Karpas-422 (cell line): ENCODE measurements at regions not wholly inside any gene's neighbourhood (a gene's known extent, or its start where the extent isn't known, plus 50 kb on each side); places are given as distances from the start of the nearest gene placed in this dataset.
A peak's percentile ranks its signal among the peaks of the same experiment; 100 is the strongest.
"Not testable (repeated sequence)": the region's sequence is repeated elsewhere in the genome, so short reads cannot be mapped to it uniquely, and the experiment has no call there.

Experiments used
- DNase-seq: peaks from one replicate; pipeline ENCODE4 v3.0.0-alpha.2; 2015
- H2AFZ ChIP-seq: fragments of 200-600 bp; sonication (generic); 2 replicates; pipeline ENCODE4 v1.6.1; 2014; ENCODE audit warnings: antibody characterized with exemption, low read length, mixed read lengths
- H3K27ac ChIP-seq: fragments of 200-600 bp; sonication (generic); 2 replicates; pipeline ENCODE4 v1.5.1; 2014; ENCODE audit warnings: mild to moderate bottlenecking, low read length, moderate library complexity
- H3K27me3 ChIP-seq: fragments of 200-600 bp; sonication (generic); 2 replicates; pipeline ENCODE4 v1.6.1; 2014; ENCODE audit warnings: low read length, mixed read lengths
- H3K36me3 ChIP-seq: fragments of 200-600 bp; sonication (generic); 2 replicates; pipeline ENCODE4 v1.6.1; 2014; ENCODE audit warnings: low read length, mixed read lengths; ENCODE audit not compliant: insufficient read depth
- H3K4me1 ChIP-seq: fragments of 200-600 bp; sonication (generic); 2 replicates; pipeline ENCODE4 v1.6.1; 2014; ENCODE audit warnings: mild to moderate bottlenecking, low read length, mixed read lengths
- H3K4me2 ChIP-seq: fragments of 200-600 bp; sonication (generic); 2 replicates; pipeline ENCODE4 v1.6.1; 2014; ENCODE audit warnings: low read length, low read depth, mild to moderate bottlenecking; ENCODE audit not compliant: poor library complexity, severe bottlenecking
- H3K4me3 ChIP-seq: fragments of 200-600 bp; sonication (generic); 2 replicates; pipeline ENCODE4 v1.5.1; 2014; ENCODE audit warnings: mild to moderate bottlenecking, antibody characterized with exemption, low read length, mixed read lengths
- H3K79me2 ChIP-seq: fragments of 200-600 bp; sonication (generic); 2 replicates; pipeline ENCODE4 v1.6.1; 2014; ENCODE audit warnings: mild to moderate bottlenecking, low read length, mixed read lengths
- H3K9ac ChIP-seq: fragments of 200-600 bp; sonication (generic); 2 replicates; pipeline ENCODE4 v1.6.0; 2014; ENCODE audit warnings: low read length
- H3K9me2 ChIP-seq: fragments of 200-600 bp; sonication (generic), shearing (Covaris generic); replicated peaks from 2 replicates; pipeline ENCODE4 v1.6.0; 2014; ENCODE audit warnings: mild to moderate bottlenecking, low read length, moderate library complexity; ENCODE audit not compliant: insufficient read depth
- H3K9me3 ChIP-seq: fragments of 300-700, 200-600 bp; sonication (generic); 2 replicates; pipeline ENCODE4 v1.6.1; 2014; ENCODE audit warnings: low read length, mixed read lengths
- H4K20me1 ChIP-seq: fragments of 200-600 bp; sonication (generic); 2 replicates; pipeline ENCODE4 v1.6.1; 2014; ENCODE audit warnings: mild to moderate bottlenecking, antibody characterized with exemption, low read length, low read depth; ENCODE audit not compliant: insufficient read depth

DNA sequence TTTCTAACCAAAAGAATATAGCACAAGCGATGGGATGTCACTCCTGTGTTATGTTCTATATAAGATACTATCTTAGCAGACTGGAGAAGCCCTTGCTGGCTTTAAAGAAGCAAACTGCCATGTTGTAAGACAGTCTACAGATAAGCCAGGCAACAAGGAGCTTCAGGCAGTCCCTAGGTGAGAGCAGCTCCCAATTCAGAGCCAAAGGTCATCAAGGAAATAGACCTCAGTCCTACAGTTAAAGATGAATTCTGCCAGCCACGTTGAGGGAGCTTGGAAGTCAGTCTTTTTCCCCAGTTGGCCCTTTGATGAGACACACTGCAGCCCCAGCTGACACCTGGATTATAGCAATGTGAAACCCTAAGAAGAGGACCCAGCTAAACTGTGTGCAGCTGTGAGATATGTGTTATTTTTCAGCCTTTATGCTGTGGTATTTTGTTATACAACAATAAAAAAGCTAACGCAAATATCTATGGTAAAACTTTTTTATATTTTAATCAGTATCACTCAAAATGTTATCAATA is 102.5 kb upstream of the AKAP13 start:
- Histone ChIP-seq H2AFZ (no peak overlapping the region), H3K9me2 (no peaks in the 10 kb centered on the region), H4K20me1 (no peaks in the 10 kb centered on the region), H3K4me2 (no peak overlapping the region), H3K9me3 (no peaks in the 10 kb centered on the region), H3K27ac (no peak overlapping the region), H3K27me3 (no peaks in the 10 kb centered on the region), H3K36me3 (no peaks in the 10 kb centered on the region), H3K9ac (no peak overlapping the region), H3K4me1 (no peaks in the 10 kb centered on the region), H3K4me3 (no peak overlapping the region), H3K79me2 (no peaks in the 10 kb centered on the region)
- DNase-seq, result no peak

DNA sequence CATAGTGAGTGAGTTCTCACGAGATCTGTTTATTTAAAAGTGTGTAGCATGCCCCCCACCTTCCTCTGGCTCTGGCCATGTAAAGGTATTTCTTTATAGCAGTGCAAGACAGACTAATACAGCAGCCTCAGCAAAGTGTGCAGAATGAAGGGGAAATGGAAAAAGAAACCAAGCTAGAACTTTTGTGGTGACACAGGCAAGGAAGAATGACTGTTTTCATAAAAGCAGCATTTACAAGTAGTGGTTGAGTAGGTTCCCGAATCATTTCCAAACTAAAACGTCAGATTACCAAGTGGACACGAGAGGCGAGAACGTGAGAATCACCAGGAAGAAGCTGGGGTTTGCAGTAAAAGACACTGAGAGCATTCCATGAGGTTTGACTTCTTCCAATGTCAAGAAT is 100.2 kb upstream of the AKAP13 start:
- Histone ChIP-seq H3K9ac (no peak overlapping the region), H3K79me2 (no peaks in the 10 kb centered on the region), H3K4me1 (peaks cover 16% of the 10 kb centered on the region), H3K27ac (no peak overlapping the region), H3K27me3 (no peaks in the 10 kb centered on the region), H2AFZ (no peak overlapping the region), H3K36me3 (no peaks in the 10 kb centered on the region), H3K9me2 (no peaks in the 10 kb centered on the region), H4K20me1 (no peaks in the 10 kb centered on the region), H3K9me3 (no peaks in the 10 kb centered on the region), H3K4me3 (no peak overlapping the region), H3K4me2 (no peak overlapping the region)
- no peak for DNase-seq

DNA sequence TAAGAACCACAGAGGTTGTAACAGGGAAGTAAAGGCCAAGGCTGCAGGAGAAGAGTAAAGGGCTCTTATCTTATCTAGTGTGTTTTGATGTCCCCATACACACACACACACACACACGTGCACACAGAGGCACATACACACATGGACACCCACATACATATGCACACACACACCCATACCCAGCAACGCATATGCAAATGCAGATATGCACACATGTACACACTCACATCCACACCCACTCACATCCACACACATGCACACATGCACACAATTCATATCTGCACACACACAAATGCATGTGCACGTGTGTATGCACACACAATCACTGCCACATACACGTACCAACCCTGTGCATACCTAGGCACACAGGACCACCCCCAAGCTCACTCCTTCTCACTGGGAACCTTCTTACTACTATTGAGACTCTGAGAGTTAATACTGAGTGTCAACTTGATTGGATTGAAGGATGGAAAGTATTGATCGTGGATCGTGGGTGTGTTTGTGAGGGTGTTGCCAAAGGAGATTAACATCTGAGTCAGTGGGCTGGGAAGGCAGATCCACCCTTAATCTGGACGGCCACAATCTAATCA is 99.0 kb upstream of the AKAP13 start:
- Histone ChIP-seq H3K9me3 (no peaks in the 10 kb centered on the region), H3K36me3 (no peaks in the 10 kb centered on the region), H3K4me1 (peaks cover 17% of the 10 kb centered on the region), H3K27me3 (no peaks in the 10 kb centered on the region), H2AFZ (no peak overlapping the region), H3K4me3 (no peak overlapping the region), H3K4me2 (no peak overlapping the region), H3K9ac (no peak overlapping the region), H3K9me2 (no peaks in the 10 kb centered on the region), H3K27ac (no peak overlapping the region), H3K79me2 (no peaks in the 10 kb centered on the region), H4K20me1 (no peaks in the 10 kb centered on the region)
- no peak for DNase-seq

DNA sequence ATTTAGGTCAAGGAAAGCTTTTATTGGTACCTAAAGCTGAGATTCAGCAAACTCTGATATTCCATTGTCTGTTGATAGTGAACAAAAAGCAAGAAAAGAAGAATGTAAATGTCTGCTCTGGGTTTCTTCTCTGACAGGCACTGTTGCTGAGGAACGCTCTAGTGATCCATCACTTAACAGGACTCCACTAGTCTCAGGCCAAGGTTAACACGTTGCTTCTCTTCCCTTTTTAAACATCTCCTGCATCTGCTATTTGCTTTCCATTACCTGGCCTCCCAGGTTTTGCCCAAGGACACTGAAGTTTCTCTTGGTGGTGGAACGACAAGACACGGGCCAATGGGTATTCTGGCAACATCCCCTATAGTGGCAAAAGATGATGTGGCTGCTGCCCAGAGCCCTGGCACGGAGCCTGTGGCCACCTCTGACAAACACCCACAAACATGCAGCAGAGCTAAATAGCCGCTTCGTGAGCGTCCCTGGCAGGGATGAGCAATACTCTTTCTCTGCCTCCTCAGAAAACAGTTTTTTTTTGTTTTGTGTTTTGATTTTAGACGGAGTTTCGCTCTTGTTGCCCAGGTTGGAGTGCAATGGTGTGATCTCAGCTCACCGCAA is 97.8 kb upstream of the AKAP13 start:
- H3K4me2 ChIP-seq, result no peak overlapping the region
- no peak overlapping the region for H3K9ac ChIP-seq
- H3K79me2 ChIP-seq, result no peaks in the 10 kb centered on the region
- H3K4me3 ChIP-seq, result no peak overlapping the region
- peaks cover 17% of the 10 kb centered on the region for H3K4me1 ChIP-seq
- no peaks in the 10 kb centered on the region for H4K20me1 ChIP-seq
- no peak overlapping the region for H3K27ac ChIP-seq
- no peaks in the 10 kb centered on the region for H3K9me2 ChIP-seq
- H3K9me3 ChIP-seq, result no peaks in the 10 kb centered on the region
- no peak for DNase-seq
- H2AFZ ChIP-seq, result no peak overlapping the region
- H3K36me3 ChIP-seq, result no peaks in the 10 kb centered on the region
- no peaks in the 10 kb centered on the region for H3K27me3 ChIP-seq

DNA sequence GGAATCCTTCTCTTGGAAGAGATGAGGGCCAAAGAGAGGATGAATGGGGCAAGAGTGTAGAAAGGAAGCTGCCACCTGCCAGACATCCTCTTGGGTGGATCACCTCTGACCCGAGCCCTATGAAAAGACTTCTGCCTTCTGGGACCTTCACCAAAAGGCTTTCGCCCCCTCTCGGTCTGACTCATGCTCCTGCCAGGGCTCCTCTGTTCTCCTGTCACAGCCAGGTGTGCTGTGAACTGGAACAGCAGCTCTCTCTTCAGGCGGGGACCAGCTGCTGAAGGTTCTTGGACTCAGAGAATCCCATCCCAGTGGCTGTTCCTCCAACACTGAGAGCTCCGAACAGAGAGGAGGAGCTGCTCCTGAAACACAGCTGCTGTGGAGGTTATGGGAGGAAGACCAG is 96.6 kb upstream of the AKAP13 start:
- not testable (repeated sequence) for H4K20me1 ChIP-seq, H3K27me3 ChIP-seq, H3K9me3 ChIP-seq, H3K27ac ChIP-seq, H2AFZ ChIP-seq, H3K36me3 ChIP-seq, H3K9me2 ChIP-seq, H3K9ac ChIP-seq, H3K4me3 ChIP-seq, H3K4me2 ChIP-seq, H3K79me2 ChIP-seq
- DNase-seq, result peak; percentile 60
- peaks cover 17% of the 10 kb centered on the region for H3K4me1 ChIP-seq

DNA sequence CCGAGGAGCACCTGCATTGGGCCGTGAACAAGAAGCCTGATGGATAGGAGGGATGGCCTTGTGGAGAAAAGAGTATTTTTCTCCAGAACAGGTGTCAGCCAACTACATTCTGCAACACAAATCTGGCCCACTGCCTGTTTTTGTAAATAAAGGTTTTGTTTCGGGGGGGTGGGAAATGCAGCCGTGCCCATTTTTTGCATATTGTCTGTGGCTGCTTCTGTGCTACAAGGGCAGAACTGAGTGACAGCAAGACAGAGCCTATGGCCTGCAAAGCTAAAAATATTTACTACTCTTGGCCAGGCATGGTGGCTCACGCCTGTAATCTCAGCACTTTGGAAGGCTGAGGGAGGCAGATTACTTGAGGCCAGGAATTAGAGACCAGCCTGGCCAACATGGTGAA is 95.9 kb upstream of the AKAP13 start:
- no peak overlapping the region for H3K9ac ChIP-seq
- DNase-seq, result peak; percentile 56
- no peak overlapping the region for H2AFZ ChIP-seq
- H3K9me2 ChIP-seq, result no peaks in the 10 kb centered on the region
- H3K36me3 ChIP-seq, result no peaks in the 10 kb centered on the region
- no peaks in the 10 kb centered on the region for H3K79me2 ChIP-seq
- peak overlapping the region; percentile 51 for H3K4me2 ChIP-seq
- no peak overlapping the region for H3K27ac ChIP-seq
- peak overlapping the region; percentile 32; the same call in 1 of the 2 replicates for H3K4me3 ChIP-seq
- H3K4me1 ChIP-seq, result peaks cover 17% of the 10 kb centered on the region
- H3K27me3 ChIP-seq, result no peaks in the 10 kb centered on the region
- H4K20me1 ChIP-seq, result no peaks in the 10 kb centered on the region
- H3K9me3 ChIP-seq, result no peaks in the 10 kb centered on the region

DNA sequence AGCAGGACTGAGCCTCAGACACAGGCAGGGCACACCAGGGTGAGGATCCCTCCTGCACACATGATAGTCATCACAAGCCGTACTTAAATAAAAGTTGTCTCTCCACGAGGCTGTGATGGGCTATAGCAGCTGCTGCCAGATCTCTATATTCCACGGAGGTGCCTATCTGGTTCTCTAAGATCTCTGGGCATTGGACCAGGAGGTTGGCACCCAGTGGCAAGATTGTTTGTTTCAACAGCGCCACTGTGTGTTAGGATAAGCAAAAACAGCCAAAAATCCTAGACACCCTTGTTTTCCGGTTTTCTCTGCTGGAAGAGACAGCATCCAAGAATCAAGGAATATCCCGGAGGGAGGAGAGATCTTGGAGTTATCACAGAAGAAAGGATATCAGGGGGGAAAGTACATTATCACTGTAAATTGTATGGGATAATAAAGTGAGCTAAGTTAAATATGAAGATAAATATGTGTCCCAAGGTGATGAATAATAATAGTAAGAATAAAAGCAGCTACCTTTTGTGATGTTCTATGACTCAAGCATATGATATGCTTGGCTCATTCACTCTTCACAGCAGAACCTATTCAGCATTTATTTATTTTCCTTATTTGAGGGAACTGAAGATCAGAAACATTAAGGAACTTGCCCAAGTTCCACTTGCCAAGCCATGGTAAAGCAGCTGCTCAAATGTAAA is 90.6 kb upstream of the AKAP13 start:
- H3K36me3 ChIP-seq, result no peaks in the 10 kb centered on the region
- no peaks in the 10 kb centered on the region for H4K20me1 ChIP-seq
- H3K4me1 ChIP-seq, result peaks cover 3% of the 10 kb centered on the region; the same call in 1 of the 2 replicates
- no peaks in the 10 kb centered on the region for H3K9me3 ChIP-seq
- H3K4me2 ChIP-seq, result no peak overlapping the region
- H2AFZ ChIP-seq, result no peak overlapping the region
- H3K9me2 ChIP-seq, result no peaks in the 10 kb centered on the region
- H3K4me3 ChIP-seq, result no peak overlapping the region
- no peaks in the 10 kb centered on the region for H3K27me3 ChIP-seq
- DNase-seq, result peak; percentile 69
- H3K27ac ChIP-seq, result no peak overlapping the region
- H3K79me2 ChIP-seq, result no peaks in the 10 kb centered on the region
- no peak overlapping the region for H3K9ac ChIP-seq

DNA sequence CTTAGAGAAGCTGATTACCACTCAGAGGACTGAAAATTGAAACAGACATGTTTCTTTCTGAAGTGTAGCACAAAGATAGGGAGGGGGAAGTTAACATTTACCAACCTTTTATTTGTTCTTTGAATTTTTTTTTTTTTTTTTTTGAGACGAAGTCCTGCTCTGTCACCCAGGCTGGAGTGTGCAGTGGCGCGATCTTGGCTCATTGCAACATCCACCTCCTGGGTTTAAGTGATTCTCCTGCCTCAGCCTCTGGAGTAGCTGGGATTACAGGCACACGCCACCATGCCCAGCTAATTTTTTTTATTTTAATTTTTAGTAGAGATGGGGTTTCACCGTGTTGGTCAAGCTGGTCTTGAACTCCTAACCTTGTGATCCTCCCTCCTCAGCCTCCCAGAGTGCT is 87.8 kb upstream of the AKAP13 start:
- peaks cover 13% of the 10 kb centered on the region for H3K4me1 ChIP-seq

More for the DNA sequence above, 87.8 kb upstream of the AKAP13 start:
- not testable (repeated sequence) for H3K79me2 ChIP-seq, DNase-seq, H2AFZ ChIP-seq, H3K9me2 ChIP-seq, H3K9ac ChIP-seq, H3K27me3 ChIP-seq, H3K27ac ChIP-seq, H3K9me3 ChIP-seq, H3K4me3 ChIP-seq, H3K36me3 ChIP-seq, H3K4me2 ChIP-seq, H4K20me1 ChIP-seq
